Activated T-cell treated with anti-CD3 and anti-CD28 coated beads for 48 hours (primary cell): ENCODE measurements at regions not wholly inside any gene's neighbourhood (a gene's known extent, or its start where the extent isn't known, plus 50 kb on each side); places are given as distances from the start of the nearest gene placed in this dataset.

Experiments
- DNase-seq: peaks from one replicate; pipeline ENCODE4 v3.0.0-alpha.2; 2020; ENCODE audit warnings: low read depth

GRCh38 chr6:87936065-87936464 is 111.6 kb upstream of the SPACA1 start:
- no peak for DNase-seq

GRCh38 chr6:87935196-87935595 is 112.4 kb upstream of the SPACA1 start:
- no peak for DNase-seq

GRCh38 chr6:87932361-87932760 is 115.3 kb upstream of the SPACA1 start:
- DNase-seq, result no peak

- peak; percentile 46 for DNase-seq
Observed at GRCh38 chr6:87929843-87930288, 117.8 kb upstream of the SPACA1 start.

GRCh38 chr6:87926687-87927086 is 121.0 kb upstream of the SPACA1 start:
- DNase-seq, result no peak

GRCh38 chr6:87926072-87926471 is 121.6 kb upstream of the SPACA1 start:
- DNase-seq, result no peak

GRCh38 chr6:87925373-87926060 is 122.1 kb upstream of the SPACA1 start:
- DNase-seq, result no peak

GRCh38 chr6:87923389-87924050 is 124.1 kb upstream of the SPACA1 start:
- no peak for DNase-seq

GRCh38 chr6:87922947-87923330 is 124.7 kb upstream of the SPACA1 start:
- DNase-seq, result no peak

GRCh38 chr6:87922196-87922946 is 125.3 kb upstream of the SPACA1 start:
- DNase-seq, result no peak

- DNase-seq, result no peak
Observed at GRCh38 chr6:87921034-87921433, 126.6 kb upstream of the SPACA1 start.

- no peak for DNase-seq
Observed at GRCh38 chr6:87920245-87920644, 127.4 kb upstream of the SPACA1 start.

GRCh38 chr6:87919416-87919815 is 128.2 kb upstream of the SPACA1 start:
- DNase-seq, result no peak

- DNase-seq, result no peak
Observed at GRCh38 chr6:87919001-87919400, 128.6 kb upstream of the SPACA1 start.

GRCh38 chr6:87918461-87918941 is 129.1 kb upstream of the SPACA1 start:
- no peak for DNase-seq

GRCh38 chr6:87917886-87918285 is 129.8 kb upstream of the SPACA1 start:
- DNase-seq, result no peak

- no peak for DNase-seq
Observed at GRCh38 chr6:87916446-87916845, 131.2 kb upstream of the SPACA1 start.

- no peak for DNase-seq
Observed at GRCh38 chr6:87914637-87915395, 132.8 kb upstream of the SPACA1 start.

- no peak for DNase-seq
Observed at GRCh38 chr6:87913974-87914373, 133.7 kb upstream of the SPACA1 start.

- no peak for DNase-seq
Observed at GRCh38 chr6:87912102-87912501, 135.5 kb upstream of the SPACA1 start.

- DNase-seq, result peak; percentile 31
Observed at GRCh38 chr6:87909849-87910248, 137.8 kb upstream of the SPACA1 start.
